ENCODE measurements at regions not wholly inside any gene's neighbourhood (a gene's known extent, or its start where the extent isn't known, plus 50 kb on each side); places are given as distances from the start of the nearest gene placed in this dataset.

GRCh38 chr18:27728659-27729058, 448.3 kb downstream of the CDH2 start:
- DNase-seq (ENCODE audit: low spot score): peak; percentile 3
- no peak overlapping the region for H3K27ac ChIP-seq
- TF ChIP-seq, protein P1, sequence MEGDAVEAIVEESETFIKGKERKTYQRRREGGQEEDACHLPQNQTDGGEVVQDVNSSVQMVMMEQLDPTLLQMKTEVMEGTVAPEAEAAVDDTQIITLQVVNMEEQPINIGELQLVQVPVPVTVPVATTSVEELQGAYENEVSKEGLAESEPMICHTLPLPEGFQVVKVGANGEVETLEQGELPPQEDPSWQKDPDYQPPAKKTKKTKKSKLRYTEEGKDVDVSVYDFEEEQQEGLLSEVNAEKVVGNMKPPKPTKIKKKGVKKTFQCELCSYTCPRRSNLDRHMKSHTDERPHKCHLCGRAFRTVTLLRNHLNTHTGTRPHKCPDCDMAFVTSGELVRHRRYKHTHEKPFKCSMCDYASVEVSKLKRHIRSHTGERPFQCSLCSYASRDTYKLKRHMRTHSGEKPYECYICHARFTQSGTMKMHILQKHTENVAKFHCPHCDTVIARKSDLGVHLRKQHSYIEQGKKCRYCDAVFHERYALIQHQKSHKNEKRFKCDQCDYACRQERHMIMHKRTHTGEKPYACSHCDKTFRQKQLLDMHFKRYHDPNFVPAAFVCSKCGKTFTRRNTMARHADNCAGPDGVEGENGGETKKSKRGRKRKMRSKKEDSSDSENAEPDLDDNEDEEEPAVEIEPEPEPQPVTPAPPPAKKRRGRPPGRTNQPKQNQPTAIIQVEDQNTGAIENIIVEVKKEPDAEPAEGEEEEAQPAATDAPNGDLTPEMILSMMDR (conservative IDR thresholded peaks at IDR 0.05; ENCODE audit: low read depth): no peak
- ChIA-PET POLR2A (ENCODE audit: low non-redundant PET) (no interaction called here), CTCF (no interaction called here)

- H3K27ac ChIP-seq: no peak overlapping the region
- TF ChIP-seq, protein P1 (conservative IDR thresholded peaks at IDR 0.05; ENCODE audit: low read depth): no peak
- CTCF ChIA-PET: no interaction called here
- DNase-seq (ENCODE audit: low spot score): no peak
- POLR2A ChIA-PET (ENCODE audit: low non-redundant PET): no interaction called here
These were observed 452.6 kb downstream of the CDH2 start for GRCh38 chr18:27724362-27724761.

DNA sequence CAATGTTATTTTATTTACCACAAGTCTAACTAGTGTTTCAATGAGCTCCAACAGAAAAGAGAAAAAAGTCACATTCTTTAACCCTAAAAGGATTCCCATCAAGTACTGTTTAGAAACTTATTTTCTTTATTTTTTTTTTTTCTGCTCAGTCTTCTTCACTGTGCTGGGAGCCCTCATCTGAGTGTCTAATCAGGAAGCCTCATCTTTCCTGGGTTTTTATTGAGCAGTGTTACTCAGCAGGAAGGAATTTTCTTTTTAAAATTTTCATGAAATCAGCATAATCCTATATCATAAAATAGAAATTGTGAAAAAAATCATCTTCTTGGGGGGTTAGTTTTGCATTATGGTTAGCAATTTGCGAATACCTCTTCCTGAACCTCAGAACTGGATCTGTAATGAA, 453.8 kb downstream of the CDH2 start:
- TF ChIP-seq, protein P1 (conservative IDR thresholded peaks at IDR 0.05; ENCODE audit: low read depth): no peak
- ChIA-PET POLR2A (ENCODE audit: low non-redundant PET) (no interaction called here), CTCF (no interaction called here)
- DNase-seq (ENCODE audit: low spot score): no peak
- no peak overlapping the region for H3K27ac ChIP-seq

DNA sequence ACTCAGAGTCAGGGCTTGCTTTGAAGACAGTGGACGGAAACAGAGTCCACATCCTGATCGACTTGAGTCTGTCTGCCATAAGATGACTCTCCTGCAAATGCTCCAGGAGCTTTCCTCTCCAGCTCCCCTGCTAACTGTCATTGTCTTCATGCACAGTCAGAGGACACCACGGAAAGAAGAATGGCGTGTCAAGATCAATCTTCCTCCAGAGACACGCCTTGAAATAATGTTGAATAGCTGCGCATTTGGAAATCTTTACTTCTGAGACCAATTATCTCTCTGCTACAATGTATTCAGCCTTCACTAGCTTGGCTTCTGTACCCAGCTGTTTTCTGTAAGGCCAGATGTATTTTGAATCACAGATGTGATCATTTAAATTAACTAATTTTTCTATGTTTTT, 457.2 kb downstream of the CDH2 start:
- TF ChIP-seq, protein P1 (conservative IDR thresholded peaks at IDR 0.05; ENCODE audit: low read depth): no peak
- POLR2A ChIA-PET (ENCODE audit: low non-redundant PET): no interaction called here
- CTCF ChIA-PET: no interaction called here

DNA sequence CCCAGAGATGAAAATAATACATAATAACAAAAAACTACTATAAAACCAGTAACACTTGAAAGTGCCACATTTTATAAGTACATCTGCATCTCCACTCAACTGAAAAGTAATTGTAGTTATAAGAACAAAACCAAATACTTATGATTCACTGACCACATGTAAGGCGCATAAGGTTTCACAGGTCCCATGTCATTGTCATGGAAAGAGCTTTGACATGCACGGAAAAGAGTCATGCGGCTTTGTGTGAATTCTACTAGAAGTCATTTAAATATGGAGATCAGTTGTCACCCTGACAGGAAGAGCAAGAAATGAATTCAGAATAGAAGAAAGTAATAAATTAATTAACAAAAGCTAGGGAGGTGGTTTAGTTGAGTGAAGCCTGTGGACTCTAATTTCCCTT, 459.1 kb downstream of the CDH2 start:
- TF ChIP-seq, protein P1 (conservative IDR thresholded peaks at IDR 0.05; ENCODE audit: low read depth): no peak
- DNase-seq (ENCODE audit: low spot score): no peak
- no peak overlapping the region for H3K27ac ChIP-seq
- POLR2A ChIA-PET (ENCODE audit: low non-redundant PET): no interaction called here
- CTCF ChIA-PET: no interaction called here

More for the DNA sequence above, 457.2 kb downstream of the CDH2 start:
- no peak overlapping the region for H3K27ac ChIP-seq
- DNase-seq (ENCODE audit: low spot score): no peak

- no peak overlapping the region for H3K27ac ChIP-seq
- TF ChIP-seq, protein P1 (conservative IDR thresholded peaks at IDR 0.05; ENCODE audit: low read depth): no peak
- POLR2A ChIA-PET (ENCODE audit: low non-redundant PET): no interaction called here
- CTCF ChIA-PET: no interaction called here
- DNase-seq (ENCODE audit: low spot score): no peak
These were observed 459.7 kb downstream of the CDH2 start for GRCh38 chr18:27717250-27717649.

DNA sequence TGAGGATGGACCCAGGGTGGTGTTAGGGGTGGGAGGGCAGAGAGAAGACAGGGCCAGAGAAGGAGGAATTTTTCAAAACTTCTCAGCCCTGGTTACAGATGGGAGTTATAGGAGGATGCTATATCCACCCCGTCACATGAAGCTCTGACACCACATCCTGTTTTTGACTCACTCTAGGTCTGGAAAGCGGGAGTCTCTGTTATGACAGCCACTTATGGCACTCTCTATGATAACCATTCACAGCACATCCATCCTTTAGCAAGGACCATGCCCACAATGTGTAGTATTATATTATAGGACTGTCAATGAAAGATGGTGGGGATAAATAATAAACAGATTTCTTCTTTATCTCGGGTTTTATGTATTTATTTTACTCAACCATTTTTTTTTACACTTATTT, 461.2 kb downstream of the CDH2 start:
- CTCF ChIA-PET: no interaction called here
- H3K27ac ChIP-seq: no peak overlapping the region
- TF ChIP-seq, protein P1 (conservative IDR thresholded peaks at IDR 0.05; ENCODE audit: low read depth): no peak

More for the DNA sequence above, 461.2 kb downstream of the CDH2 start:
- POLR2A ChIA-PET (ENCODE audit: low non-redundant PET): no interaction called here
- DNase-seq (ENCODE audit: low spot score): no peak

Data from RWPE1 (cell line).